ENCODE measurements at regions not wholly inside any gene's neighbourhood (a gene's known extent, or its start where the extent isn't known, plus 50 kb on each side); places are given as distances from the start of the nearest gene placed in this dataset.
A peak's percentile ranks its signal among the peaks of the same experiment; 100 is the strongest.

- H2AK5ac ChIP-seq (ENCODE audit: low read length, severe bottlenecking) = no peak overlapping the region
- H3K23ac ChIP-seq (ENCODE audit: low read length in 2 of 2) = no peak overlapping the region
- no peak overlapping the region for H2BK12ac ChIP-seq (ENCODE audit: low read length in 2 of 2)
- H3K9ac ChIP-seq (ENCODE audit: low read length) = no peak overlapping the region
- H2AFZ ChIP-seq (ENCODE audit: low read depth, low read length) = no peak overlapping the region
- H3K4me2 ChIP-seq (ENCODE audit: low read length, poor library complexity, severe bottlenecking) = no peak overlapping the region
- H3K36me3 ChIP-seq (ENCODE audit: control insufficient read depth in 1 of 2, insufficient read depth in 2 of 2, low read depth in 1 of 2, low read length in 2 of 2) = no peaks in the 10 kb centered on the region
- no peak for DNase-seq
- H2BK5ac ChIP-seq (ENCODE audit: low read depth, low read length, poor library complexity, severe bottlenecking) = no peak overlapping the region
- no peak overlapping the region for H2BK15ac ChIP-seq (ENCODE audit: low read depth, poor library complexity, severe bottlenecking)
- H3K14ac ChIP-seq (ENCODE audit: low read length in 2 of 2) = no peak overlapping the region
- H3K4me3 ChIP-seq (ENCODE audit: insufficient read depth in 1 of 2, low read depth in 1 of 2, low read length in 2 of 2) = no peak overlapping the region
- no peaks in the 10 kb centered on the region for H3K9me3 ChIP-seq (ENCODE audit: control insufficient read depth, low read length)
- 82% methylated on average over 5 of the region's 6 CpGs for WGBS
- no peak overlapping the region for H4K91ac ChIP-seq (ENCODE audit: low read length)
- H3K4me1 ChIP-seq (ENCODE audit: control insufficient read depth, insufficient read depth, low read depth, low read length) = peaks cover 5% of the 10 kb centered on the region
- no peak overlapping the region for H2BK120ac ChIP-seq (ENCODE audit: low read depth, low read length)
- H3K4ac ChIP-seq (ENCODE audit: low read depth in 1 of 2, low read length in 2 of 2) = no peak overlapping the region
- H3K79me1 ChIP-seq (replicated peaks; ENCODE audit: low read length, poor library complexity, severe bottlenecking) = no peaks in the 10 kb centered on the region
- no peak overlapping the region for H4K8ac ChIP-seq (ENCODE audit: low read length)
- H3K18ac ChIP-seq (ENCODE audit: low read depth in 1 of 2, low read length in 2 of 2) = no peak overlapping the region
- no peak overlapping the region for H3K27ac ChIP-seq (ENCODE audit: low read length, poor library complexity, severe bottlenecking)
- no peaks in the 10 kb centered on the region for H3K27me3 ChIP-seq (ENCODE audit: control insufficient read depth in 1 of 2, insufficient read depth in 1 of 2, low read length in 2 of 2)
Measured at GRCh38 chr6:3900744-3901336, 51.7 kb downstream of the FAM50B start.

- Histone ChIP-seq H3K14ac (ENCODE audit: low read length in 2 of 2) (no peak overlapping the region), H3K27ac (ENCODE audit: low read length, poor library complexity, severe bottlenecking) (no peak overlapping the region), H3K23ac (ENCODE audit: low read length in 2 of 2) (no peak overlapping the region), H2BK120ac (ENCODE audit: low read depth, low read length) (no peak overlapping the region), H3K9me3 (ENCODE audit: control insufficient read depth, low read length) (no peaks in the 10 kb centered on the region), H3K4ac (ENCODE audit: low read depth in 1 of 2, low read length in 2 of 2) (no peak overlapping the region), H2BK12ac (ENCODE audit: low read length in 2 of 2) (no peak overlapping the region), H3K4me2 (ENCODE audit: low read length, poor library complexity, severe bottlenecking) (no peak overlapping the region), H3K4me3 (ENCODE audit: insufficient read depth in 1 of 2, low read depth in 1 of 2, low read length in 2 of 2) (no peak overlapping the region), H2AK5ac (ENCODE audit: low read length, severe bottlenecking) (no peak overlapping the region), H3K4me1 (ENCODE audit: control insufficient read depth, insufficient read depth, low read depth, low read length) (peaks cover 13% of the 10 kb centered on the region), H4K8ac (ENCODE audit: low read length) (no peak overlapping the region), H2BK5ac (ENCODE audit: low read depth, low read length, poor library complexity, severe bottlenecking) (no peak overlapping the region), H4K91ac (ENCODE audit: low read length) (no peak overlapping the region), H3K36me3 (ENCODE audit: control insufficient read depth in 1 of 2, insufficient read depth in 2 of 2, low read depth in 1 of 2, low read length in 2 of 2) (no peaks in the 10 kb centered on the region), H3K9ac (ENCODE audit: low read length) (peak overlapping the region; percentile 44), H2AFZ (ENCODE audit: low read depth, low read length) (no peak overlapping the region), H3K18ac (ENCODE audit: low read depth in 1 of 2, low read length in 2 of 2) (no peak overlapping the region), H3K27me3 (ENCODE audit: control insufficient read depth in 1 of 2, insufficient read depth in 1 of 2, low read length in 2 of 2) (no peaks in the 10 kb centered on the region), H3K79me1 (replicated peaks; ENCODE audit: low read length, poor library complexity, severe bottlenecking) (no peaks in the 10 kb centered on the region), H2BK15ac (ENCODE audit: low read depth, poor library complexity, severe bottlenecking) (no peak overlapping the region)
- DNase-seq = no peak
- WGBS = 95% methylated on average over 9 of the region's 10 CpGs
Measured at GRCh38 chr6:3902871-3903648, 53.9 kb downstream of the FAM50B start.

GRCh38 chr6:3904518-3904917 is 55.3 kb downstream of the FAM50B start:
- Histone ChIP-seq H3K4me1 (ENCODE audit: control insufficient read depth, insufficient read depth, low read depth, low read length) (peaks cover 15% of the 10 kb centered on the region), H2AFZ (ENCODE audit: low read depth, low read length) (no peak overlapping the region), H4K91ac (ENCODE audit: low read length) (no peak overlapping the region), H2BK15ac (ENCODE audit: low read depth, poor library complexity, severe bottlenecking) (no peak overlapping the region), H3K9ac (ENCODE audit: low read length) (no peak overlapping the region), H2BK120ac (ENCODE audit: low read depth, low read length) (no peak overlapping the region), H3K4me3 (ENCODE audit: insufficient read depth in 1 of 2, low read depth in 1 of 2, low read length in 2 of 2) (no peak overlapping the region), H2AK5ac (ENCODE audit: low read length, severe bottlenecking) (no peak overlapping the region), H3K23ac (ENCODE audit: low read length in 2 of 2) (no peak overlapping the region), H3K18ac (ENCODE audit: low read depth in 1 of 2, low read length in 2 of 2) (no peak overlapping the region), H3K27me3 (ENCODE audit: control insufficient read depth in 1 of 2, insufficient read depth in 1 of 2, low read length in 2 of 2) (no peaks in the 10 kb centered on the region), H3K36me3 (ENCODE audit: control insufficient read depth in 1 of 2, insufficient read depth in 2 of 2, low read depth in 1 of 2, low read length in 2 of 2) (no peaks in the 10 kb centered on the region), H3K4ac (ENCODE audit: low read depth in 1 of 2, low read length in 2 of 2) (no peak overlapping the region), H4K8ac (ENCODE audit: low read length) (no peak overlapping the region), H3K9me3 (ENCODE audit: control insufficient read depth, low read length) (no peaks in the 10 kb centered on the region), H2BK12ac (ENCODE audit: low read length in 2 of 2) (no peak overlapping the region), H3K27ac (ENCODE audit: low read length, poor library complexity, severe bottlenecking) (no peak overlapping the region), H3K4me2 (ENCODE audit: low read length, poor library complexity, severe bottlenecking) (no peak overlapping the region), H2BK5ac (ENCODE audit: low read depth, low read length, poor library complexity, severe bottlenecking) (no peak overlapping the region), H3K79me1 (replicated peaks; ENCODE audit: low read length, poor library complexity, severe bottlenecking) (no peaks in the 10 kb centered on the region), H3K14ac (ENCODE audit: low read length in 2 of 2) (no peak overlapping the region)
- DNase-seq = no peak
- 85% methylated on average over 3 of the region's 3 CpGs for WGBS

- peak overlapping the region; percentile 15 for H2BK120ac ChIP-seq (ENCODE audit: low read depth, low read length)
- peak overlapping the region in 1 of 2 experiments; percentile 80 for H3K4ac ChIP-seq (ENCODE audit: low read depth in 1 of 2, low read length in 2 of 2)
- H3K23ac ChIP-seq (ENCODE audit: low read length in 2 of 2) = no peak overlapping the region
- no peak overlapping the region for H3K4me3 ChIP-seq (ENCODE audit: insufficient read depth in 1 of 2, low read depth in 1 of 2, low read length in 2 of 2)
- no peak overlapping the region for H3K14ac ChIP-seq (ENCODE audit: low read length in 2 of 2)
- no peak overlapping the region for H3K27ac ChIP-seq (ENCODE audit: low read length, poor library complexity, severe bottlenecking)
- peak overlapping the region; percentile 35 for H2AK5ac ChIP-seq (ENCODE audit: low read length, severe bottlenecking)
- no peaks in the 10 kb centered on the region for H3K27me3 ChIP-seq (ENCODE audit: control insufficient read depth in 1 of 2, insufficient read depth in 1 of 2, low read length in 2 of 2)
- no peak overlapping the region for H2AFZ ChIP-seq (ENCODE audit: low read depth, low read length)
- no peaks in the 10 kb centered on the region for H3K36me3 ChIP-seq (ENCODE audit: control insufficient read depth in 1 of 2, insufficient read depth in 2 of 2, low read depth in 1 of 2, low read length in 2 of 2)
- H3K18ac ChIP-seq (ENCODE audit: low read depth in 1 of 2, low read length in 2 of 2) = peak overlapping the region; percentile 46 to 77
- H2BK5ac ChIP-seq (ENCODE audit: low read depth, low read length, poor library complexity, severe bottlenecking) = no peak overlapping the region
- peak; percentile 51 for DNase-seq
- peak overlapping the region; percentile 78 for H4K91ac ChIP-seq (ENCODE audit: low read length)
- no peaks in the 10 kb centered on the region for H3K79me1 ChIP-seq (replicated peaks; ENCODE audit: low read length, poor library complexity, severe bottlenecking)
- peaks cover 14% of the 10 kb centered on the region for H3K4me1 ChIP-seq (ENCODE audit: control insufficient read depth, insufficient read depth, low read depth, low read length)
- H4K8ac ChIP-seq (ENCODE audit: low read length) = peak overlapping the region; percentile 88
- H2BK12ac ChIP-seq (ENCODE audit: low read length in 2 of 2) = peak overlapping the region; percentile 80 to 92
- H2BK15ac ChIP-seq (ENCODE audit: low read depth, poor library complexity, severe bottlenecking) = peak overlapping the region; percentile 70
- no peak overlapping the region for H3K4me2 ChIP-seq (ENCODE audit: low read length, poor library complexity, severe bottlenecking)
- WGBS = 71% methylated on average over 26 of the region's 26 CpGs
- no peaks in the 10 kb centered on the region for H3K9me3 ChIP-seq (ENCODE audit: control insufficient read depth, low read length)
- no peak overlapping the region for H3K9ac ChIP-seq (ENCODE audit: low read length)
Measured at GRCh38 chr6:3905945-3906845, 57.0 kb downstream of the FAM50B start.

Measured in mesenchymal stem cell (in vitro differentiated cells and primary cell).